ENCODE measurements at regions not wholly inside any gene's neighbourhood (a gene's known extent, or its start where the extent isn't known, plus 50 kb on each side); places are given as distances from the start of the nearest gene placed in this dataset.

DNA sequence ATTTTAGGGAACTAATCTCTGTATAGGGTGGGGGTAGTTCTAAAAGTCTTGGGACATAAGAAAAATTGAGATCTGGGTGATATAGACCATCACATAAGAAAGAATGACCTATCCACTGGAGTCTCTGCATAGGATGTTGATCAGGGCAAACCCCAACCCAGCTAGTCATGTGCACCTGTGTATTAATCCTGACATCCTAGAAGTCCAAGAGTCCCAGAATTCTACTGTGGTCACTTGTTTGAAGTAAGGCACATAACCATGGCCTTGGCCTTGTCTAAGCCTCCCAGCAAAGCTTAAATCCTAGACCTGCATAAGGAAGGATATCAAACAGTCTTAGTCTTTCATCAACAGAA lies 334.1 kb upstream of the DCN start:
- H3K9me3 ChIP-seq (ENCODE audit: control insufficient read depth, low read length) = no peaks in the 10 kb centered on the region
- H3K4me3 ChIP-seq (ENCODE audit: insufficient read depth, low read depth, low read length, poor library complexity, severe bottlenecking) = no peak overlapping the region
- no peaks in the 10 kb centered on the region for H3K27me3 ChIP-seq (replicated peaks; ENCODE audit: control insufficient read depth, insufficient read depth, low read length, poor library complexity, severe bottlenecking)
- no peak for DNase-seq
- H3K4me1 ChIP-seq (ENCODE audit: control insufficient read depth, insufficient read depth, low read length, poor library complexity, severe bottlenecking) = no peaks in the 10 kb centered on the region
- no peak overlapping the region for H3K27ac ChIP-seq (ENCODE audit: insufficient read depth, low read length, poor library complexity, severe bottlenecking)
- no peaks in the 10 kb centered on the region for H3K36me3 ChIP-seq (ENCODE audit: control insufficient read depth, insufficient read depth, low read length)

- Histone ChIP-seq H3K27me3 (replicated peaks; ENCODE audit: control insufficient read depth, insufficient read depth, low read length, poor library complexity, severe bottlenecking) (no peaks in the 10 kb centered on the region), H3K4me1 (ENCODE audit: control insufficient read depth, insufficient read depth, low read length, poor library complexity, severe bottlenecking) (no peaks in the 10 kb centered on the region), H3K27ac (ENCODE audit: insufficient read depth, low read length, poor library complexity, severe bottlenecking) (no peak overlapping the region), H3K9me3 (ENCODE audit: control insufficient read depth, low read length) (no peaks in the 10 kb centered on the region), H3K36me3 (ENCODE audit: control insufficient read depth, insufficient read depth, low read length) (no peaks in the 10 kb centered on the region), H3K4me3 (ENCODE audit: insufficient read depth, low read depth, low read length, poor library complexity, severe bottlenecking) (no peak overlapping the region)
- no peak for DNase-seq
Observed at GRCh38 chr12:91515944-91516694, 333.5 kb upstream of the DCN start.

DNA sequence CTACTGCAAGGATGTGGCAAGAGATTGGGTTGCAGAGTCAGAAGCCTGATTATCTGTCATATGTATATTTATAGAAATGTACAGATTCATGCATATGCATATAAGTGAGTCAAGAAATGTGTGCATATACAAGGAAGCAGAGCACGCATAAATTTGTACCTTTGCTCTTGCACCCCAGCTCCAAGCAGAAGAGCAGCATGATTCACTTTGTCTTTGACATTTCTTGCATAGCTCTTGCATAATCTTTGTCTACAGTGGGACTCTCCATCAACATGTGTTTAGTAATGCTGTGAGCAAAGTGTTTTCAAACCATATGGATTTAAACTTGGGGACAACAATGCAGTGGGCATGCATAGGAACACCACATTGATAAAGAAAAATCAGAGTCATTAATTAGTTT lies 330.7 kb upstream of the DCN start:
- no peaks in the 10 kb centered on the region for H3K4me1 ChIP-seq (ENCODE audit: control insufficient read depth, insufficient read depth, low read length, poor library complexity, severe bottlenecking)
- no peak overlapping the region for H3K4me3 ChIP-seq (ENCODE audit: insufficient read depth, low read depth, low read length, poor library complexity, severe bottlenecking)
- H3K27me3 ChIP-seq (replicated peaks; ENCODE audit: control insufficient read depth, insufficient read depth, low read length, poor library complexity, severe bottlenecking) = no peaks in the 10 kb centered on the region
- no peak overlapping the region for H3K27ac ChIP-seq (ENCODE audit: insufficient read depth, low read length, poor library complexity, severe bottlenecking)
- DNase-seq = no peak
- H3K36me3 ChIP-seq (ENCODE audit: control insufficient read depth, insufficient read depth, low read length) = no peaks in the 10 kb centered on the region
- no peaks in the 10 kb centered on the region for H3K9me3 ChIP-seq (ENCODE audit: control insufficient read depth, low read length)

GRCh38 chr12:91511795-91512420 lies 329.3 kb upstream of the DCN start:
- Histone ChIP-seq H3K4me1 (ENCODE audit: control insufficient read depth, insufficient read depth, low read length, poor library complexity, severe bottlenecking) (no peaks in the 10 kb centered on the region), H3K36me3 (ENCODE audit: control insufficient read depth, insufficient read depth, low read length) (no peaks in the 10 kb centered on the region), H3K4me3 (ENCODE audit: insufficient read depth, low read depth, low read length, poor library complexity, severe bottlenecking) (no peak overlapping the region), H3K27me3 (replicated peaks; ENCODE audit: control insufficient read depth, insufficient read depth, low read length, poor library complexity, severe bottlenecking) (no peaks in the 10 kb centered on the region), H3K27ac (ENCODE audit: insufficient read depth, low read length, poor library complexity, severe bottlenecking) (no peak overlapping the region), H3K9me3 (ENCODE audit: control insufficient read depth, low read length) (no peaks in the 10 kb centered on the region)
- no peak for DNase-seq

- Histone ChIP-seq H3K27ac (ENCODE audit: insufficient read depth, low read length, poor library complexity, severe bottlenecking) (no peak overlapping the region), H3K27me3 (replicated peaks; ENCODE audit: control insufficient read depth, insufficient read depth, low read length, poor library complexity, severe bottlenecking) (no peaks in the 10 kb centered on the region), H3K9me3 (ENCODE audit: control insufficient read depth, low read length) (no peaks in the 10 kb centered on the region), H3K36me3 (ENCODE audit: control insufficient read depth, insufficient read depth, low read length) (no peaks in the 10 kb centered on the region), H3K4me1 (ENCODE audit: control insufficient read depth, insufficient read depth, low read length, poor library complexity, severe bottlenecking) (no peaks in the 10 kb centered on the region), H3K4me3 (ENCODE audit: insufficient read depth, low read depth, low read length, poor library complexity, severe bottlenecking) (no peak overlapping the region)
- DNase-seq = no peak
Observed at GRCh38 chr12:91507754-91508153, 325.1 kb upstream of the DCN start.

- Histone ChIP-seq H3K9me3 (ENCODE audit: control insufficient read depth, low read length) (no peaks in the 10 kb centered on the region), H3K4me1 (ENCODE audit: control insufficient read depth, insufficient read depth, low read length, poor library complexity, severe bottlenecking) (no peaks in the 10 kb centered on the region), H3K4me3 (ENCODE audit: insufficient read depth, low read depth, low read length, poor library complexity, severe bottlenecking) (no peak overlapping the region), H3K27ac (ENCODE audit: insufficient read depth, low read length, poor library complexity, severe bottlenecking) (no peak overlapping the region), H3K27me3 (replicated peaks; ENCODE audit: control insufficient read depth, insufficient read depth, low read length, poor library complexity, severe bottlenecking) (no peaks in the 10 kb centered on the region), H3K36me3 (ENCODE audit: control insufficient read depth, insufficient read depth, low read length) (no peaks in the 10 kb centered on the region)
- DNase-seq = no peak
Observed at GRCh38 chr12:91506452-91506851, 323.8 kb upstream of the DCN start.

- Histone ChIP-seq H3K4me1 (ENCODE audit: control insufficient read depth, insufficient read depth, low read length, poor library complexity, severe bottlenecking) (no peaks in the 10 kb centered on the region), H3K4me3 (ENCODE audit: insufficient read depth, low read depth, low read length, poor library complexity, severe bottlenecking) (no peak overlapping the region), H3K36me3 (ENCODE audit: control insufficient read depth, insufficient read depth, low read length) (no peaks in the 10 kb centered on the region), H3K27me3 (replicated peaks; ENCODE audit: control insufficient read depth, insufficient read depth, low read length, poor library complexity, severe bottlenecking) (no peaks in the 10 kb centered on the region), H3K9me3 (ENCODE audit: control insufficient read depth, low read length) (no peaks in the 10 kb centered on the region), H3K27ac (ENCODE audit: insufficient read depth, low read length, poor library complexity, severe bottlenecking) (no peak overlapping the region)
- no peak for DNase-seq
Observed at GRCh38 chr12:91505006-91505405, 322.4 kb upstream of the DCN start.

DNA sequence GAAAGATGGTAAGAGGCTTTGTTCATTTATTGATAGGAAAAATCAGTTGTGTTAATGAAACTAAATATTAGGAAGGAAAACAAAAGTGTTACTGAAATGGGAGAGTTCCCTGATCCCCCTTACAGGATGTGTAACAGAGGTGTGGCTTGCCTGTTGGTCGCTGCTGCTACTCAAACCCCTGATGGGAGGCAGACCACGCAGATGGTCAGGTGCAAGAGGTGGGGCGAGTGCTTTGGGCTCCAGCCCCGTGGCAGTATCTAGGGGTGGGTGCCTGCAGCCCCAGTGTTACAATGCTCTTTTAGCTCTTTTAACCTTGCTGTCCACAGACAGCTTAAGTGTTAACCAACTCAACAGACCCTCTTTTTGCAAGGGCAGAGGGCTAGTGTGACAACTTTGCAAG lies 319.6 kb upstream of the DCN start:
- H3K27me3 ChIP-seq (replicated peaks; ENCODE audit: control insufficient read depth, insufficient read depth, low read length, poor library complexity, severe bottlenecking) = no peaks in the 10 kb centered on the region
- H3K4me1 ChIP-seq (ENCODE audit: control insufficient read depth, insufficient read depth, low read length, poor library complexity, severe bottlenecking) = no peaks in the 10 kb centered on the region
- H3K4me3 ChIP-seq (ENCODE audit: insufficient read depth, low read depth, low read length, poor library complexity, severe bottlenecking) = no peak overlapping the region
- no peaks in the 10 kb centered on the region for H3K9me3 ChIP-seq (ENCODE audit: control insufficient read depth, low read length)
- DNase-seq = no peak
- no peak overlapping the region for H3K27ac ChIP-seq (ENCODE audit: insufficient read depth, low read length, poor library complexity, severe bottlenecking)
- no peaks in the 10 kb centered on the region for H3K36me3 ChIP-seq (ENCODE audit: control insufficient read depth, insufficient read depth, low read length)

GRCh38 chr12:91496337-91496736 lies 313.7 kb upstream of the DCN start:
- no peaks in the 10 kb centered on the region for H3K27me3 ChIP-seq (replicated peaks; ENCODE audit: control insufficient read depth, insufficient read depth, low read length, poor library complexity, severe bottlenecking)
- H3K36me3 ChIP-seq (ENCODE audit: control insufficient read depth, insufficient read depth, low read length) = no peaks in the 10 kb centered on the region
- no peak overlapping the region for H3K4me3 ChIP-seq (ENCODE audit: insufficient read depth, low read depth, low read length, poor library complexity, severe bottlenecking)

DNA sequence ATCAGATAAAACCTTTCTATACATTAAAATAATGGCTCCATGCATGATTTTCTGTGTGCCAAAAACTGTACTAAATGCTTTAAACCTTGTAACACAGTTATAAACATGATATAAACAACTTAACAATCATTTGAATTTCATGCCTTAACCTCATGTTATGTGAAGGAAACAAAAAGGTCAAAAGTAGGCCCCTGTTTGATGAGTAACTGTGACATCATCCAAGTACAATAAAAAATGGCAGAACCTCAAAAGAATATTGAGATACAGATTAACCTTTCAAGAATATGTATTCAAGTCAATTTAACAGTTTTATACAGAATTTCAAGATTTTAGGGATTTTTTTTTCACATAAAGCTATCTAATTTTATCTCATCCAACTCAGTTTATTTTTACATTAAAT lies 310.7 kb upstream of the DCN start:
- no peak overlapping the region for H3K27ac ChIP-seq (ENCODE audit: insufficient read depth, low read length, poor library complexity, severe bottlenecking)
- DNase-seq = no peak
- H3K4me1 ChIP-seq (ENCODE audit: control insufficient read depth, insufficient read depth, low read length, poor library complexity, severe bottlenecking) = no peaks in the 10 kb centered on the region
- no peaks in the 10 kb centered on the region for H3K36me3 ChIP-seq (ENCODE audit: control insufficient read depth, insufficient read depth, low read length)
- no peaks in the 10 kb centered on the region for H3K9me3 ChIP-seq (ENCODE audit: control insufficient read depth, low read length)
- no peaks in the 10 kb centered on the region for H3K27me3 ChIP-seq (replicated peaks; ENCODE audit: control insufficient read depth, insufficient read depth, low read length, poor library complexity, severe bottlenecking)
- no peak overlapping the region for H3K4me3 ChIP-seq (ENCODE audit: insufficient read depth, low read depth, low read length, poor library complexity, severe bottlenecking)

More at GRCh38 chr12:91496337-91496736, 313.7 kb upstream of the DCN start:
- DNase-seq = no peak
- Histone ChIP-seq H3K4me1 (ENCODE audit: control insufficient read depth, insufficient read depth, low read length, poor library complexity, severe bottlenecking) (no peaks in the 10 kb centered on the region), H3K9me3 (ENCODE audit: control insufficient read depth, low read length) (no peaks in the 10 kb centered on the region), H3K27ac (ENCODE audit: insufficient read depth, low read length, poor library complexity, severe bottlenecking) (no peak overlapping the region)
